Ascending aorta (tissue), 2 donors: ENCODE measurements at regions not wholly inside any gene's neighbourhood (a gene's known extent, or its start where the extent isn't known, plus 50 kb on each side); places are given as distances from the start of the nearest gene placed in this dataset.

Experiments used
- DNase-seq, 2 donors: peaks; one replicate each; pipeline ENCODE4 v3.0.0-alpha.2; 2019; ENCODE audit warnings: low spot score in 2 of 2
- H3K27ac ChIP-seq, 2 donors: fragments of 200-600 bp; sonication (generic); one replicate each; pipeline ENCODE4 v1.5.1; 2016 to 2017; ENCODE audit warnings: mild to moderate bottlenecking in 1 of 2
- H3K27me3 ChIP-seq: fragments of 200-600 bp; sonication (generic); one replicate; pipeline ENCODE4 v1.5.1; 2017
- H3K36me3 ChIP-seq, 2 donors: fragments of 200-600 bp; sonication (generic); one replicate each; pipeline ENCODE4 v1.5.1; 2016
- H3K4me1 ChIP-seq, 2 donors: fragments of 200-600 bp; sonication (generic); one replicate each; pipeline ENCODE4 v1.5.1; 2016 to 2017; ENCODE audit warnings: mild to moderate bottlenecking in 1 of 2
- H3K4me3 ChIP-seq, 2 donors: fragments of 200-600 bp; sonication (generic); one replicate each; pipeline ENCODE4 v1.5.1; 2016 to 2017; ENCODE audit warnings: mild to moderate bottlenecking in 1 of 2
- H3K9me3 ChIP-seq, 2 donors: fragments of 200-600 bp; sonication (generic); one replicate each; pipeline ENCODE4 v1.5.1; 2016
- CTCF ChIP-seq, 3 experiments: fragments of 200-600 bp in 2 of 3; fragments of 450-650 bp in 1 of 3; sonication (generic) in 2 of 3; IDR thresholded peaks; one replicate each; pipeline ENCODE4 v1.5.1; 2016 to 2019; ENCODE audit warnings: antibody characterized with exemption in 3 of 3, mild to moderate bottlenecking in 1 of 3, moderate library complexity in 1 of 3
- intact Hi-C: fragments of 100-400 bp; cut with DNase I; formaldehyde crosslinking; loops from one replicate; pipeline ENCODE4 v1.15.1; 2023

- peaks cover 4 to 8% of the 10 kb centered on the region in 2 donors for H3K4me1 ChIP-seq
- no peak overlapping the region for H3K4me3 ChIP-seq
- H3K9me3 ChIP-seq, result no peaks in the 10 kb centered on the region
- TF ChIP-seq CTCF (IDR thresholded peaks at IDR 0.05), result no peak
- intact Hi-C loops, result no loop called here
- no peak overlapping the region for H3K27ac ChIP-seq
- DNase-seq, result no peak
- no peaks in the 10 kb centered on the region for H3K36me3 ChIP-seq
- no peaks in the 10 kb centered on the region for H3K27me3 ChIP-seq
These were observed 110.0 kb upstream of the CIBAR2 start for GRCh38 chr16:85222155-85222863.

- Histone ChIP-seq H3K36me3 (no peaks in the 10 kb centered on the region), H3K27me3 (no peaks in the 10 kb centered on the region), H3K27ac (no peak overlapping the region), H3K4me1 (peaks cover 0 to 10% of the 10 kb centered on the region in 2 donors), H3K9me3 (no peaks in the 10 kb centered on the region), H3K4me3 (no peak overlapping the region)
- intact Hi-C loops, result no loop called here
- no peak for DNase-seq
- no peak for TF ChIP-seq CTCF (IDR thresholded peaks at IDR 0.05)
These were observed 113.0 kb upstream of the CIBAR2 start for GRCh38 chr16:85225257-85225656.

- Histone ChIP-seq H3K4me1 (peaks cover 0 to 10% of the 10 kb centered on the region in 2 donors), H3K27me3 (no peaks in the 10 kb centered on the region), H3K36me3 (no peaks in the 10 kb centered on the region), H3K4me3 (no peak overlapping the region), H3K27ac (no peak overlapping the region), H3K9me3 (no peaks in the 10 kb centered on the region)
- intact Hi-C loops, result no loop called here
- no peak for DNase-seq
- TF ChIP-seq CTCF (IDR thresholded peaks at IDR 0.05), result no peak
These were observed 113.4 kb upstream of the CIBAR2 start for GRCh38 chr16:85225721-85226120.

GRCh38 chr16:85227084-85227945 is 115.0 kb upstream of the CIBAR2 start:
- H3K27me3 ChIP-seq, result no peaks in the 10 kb centered on the region
- no peak for DNase-seq
- H3K9me3 ChIP-seq, result no peaks in the 10 kb centered on the region
- H3K4me1 ChIP-seq, result peaks cover 3 to 19% of the 10 kb centered on the region in 2 donors
- H3K36me3 ChIP-seq, result no peaks in the 10 kb centered on the region
- intact Hi-C loops, result no loop called here
- no peak overlapping the region for H3K27ac ChIP-seq
- TF ChIP-seq CTCF (IDR thresholded peaks at IDR 0.05), result no peak
- H3K4me3 ChIP-seq, result no peak overlapping the region

GRCh38 chr16:85227946-85228862 is 115.9 kb upstream of the CIBAR2 start:
- intact Hi-C loops, result no loop called here
- DNase-seq, result no peak
- no peak for TF ChIP-seq CTCF (IDR thresholded peaks at IDR 0.05)
- H3K4me3 ChIP-seq, result no peak overlapping the region
- no peaks in the 10 kb centered on the region for H3K36me3 ChIP-seq
- H3K27ac ChIP-seq, result no peak overlapping the region
- H3K4me1 ChIP-seq, result peaks cover 3 to 25% of the 10 kb centered on the region in 2 donors
- H3K9me3 ChIP-seq, result no peaks in the 10 kb centered on the region
- H3K27me3 ChIP-seq, result no peaks in the 10 kb centered on the region
